Panc1 (cell line): ENCODE measurements at regions not wholly inside any gene's neighbourhood (a gene's known extent, or its start where the extent isn't known, plus 50 kb on each side); places are given as distances from the start of the nearest gene placed in this dataset.

ENCODE experiments used
- POLR2AphosphoS5 ChIP-seq: IDR thresholded peaks from 2 replicates; pipeline ENCODE4 v1.6.1; 2012; ENCODE audit warnings: mild to moderate bottlenecking, low read depth, low read length, moderate library complexity
- SIN3A ChIP-seq: IDR thresholded peaks from 2 replicates; pipeline ENCODE4 v1.6.1; 2012; ENCODE audit warnings: low read depth, mild to moderate bottlenecking, low read length, moderate library complexity, borderline replicate concordance; ENCODE audit not compliant: insufficient read depth
- TCF7L2 ChIP-seq: IDR thresholded peaks from 2 replicates; pipeline ENCODE4 v1.6.1; 2011; ENCODE audit warnings: mild to moderate bottlenecking, low read depth, low read length, inconsistent platforms
- TF ChIP-seq, protein P1 (sequence below): fragments of 450-650 bp; IDR thresholded peaks from 2 replicates; pipeline ENCODE4 v1.5.1; 2017; ENCODE audit warnings: mild to moderate bottlenecking
- TF ChIP-seq, protein P2 (sequence below), 2 experiments: IDR thresholded peaks; 2 replicates each; pipeline ENCODE4 v1.6.1; 2011 to 2012; ENCODE audit warnings: low read depth in 2 of 2, control low read depth in 1 of 2, low read length in 1 of 2, mild to moderate bottlenecking in 1 of 2, moderate library complexity in 1 of 2; ENCODE audit not compliant: insufficient read depth in 1 of 2

DNA sequence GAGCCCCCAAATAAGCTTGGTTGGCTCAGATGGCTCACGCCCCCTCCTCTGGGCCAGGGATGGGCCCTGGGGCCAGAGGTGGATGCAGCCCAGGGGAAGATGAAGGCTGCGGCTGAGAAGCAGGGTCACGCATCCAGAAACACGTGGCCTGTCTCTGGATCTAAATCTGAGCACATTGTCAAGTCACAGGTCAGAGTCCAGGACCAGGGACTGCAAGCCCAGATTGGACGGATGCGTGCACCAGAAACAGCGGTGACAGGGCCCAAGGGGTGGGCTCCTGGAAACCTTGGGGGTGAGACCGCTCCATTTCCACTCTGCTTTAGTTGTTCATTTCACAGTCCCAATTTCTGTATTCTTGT is 226.2 kb downstream of the ACKR3 start:
- TF ChIP-seq, protein P1, sequence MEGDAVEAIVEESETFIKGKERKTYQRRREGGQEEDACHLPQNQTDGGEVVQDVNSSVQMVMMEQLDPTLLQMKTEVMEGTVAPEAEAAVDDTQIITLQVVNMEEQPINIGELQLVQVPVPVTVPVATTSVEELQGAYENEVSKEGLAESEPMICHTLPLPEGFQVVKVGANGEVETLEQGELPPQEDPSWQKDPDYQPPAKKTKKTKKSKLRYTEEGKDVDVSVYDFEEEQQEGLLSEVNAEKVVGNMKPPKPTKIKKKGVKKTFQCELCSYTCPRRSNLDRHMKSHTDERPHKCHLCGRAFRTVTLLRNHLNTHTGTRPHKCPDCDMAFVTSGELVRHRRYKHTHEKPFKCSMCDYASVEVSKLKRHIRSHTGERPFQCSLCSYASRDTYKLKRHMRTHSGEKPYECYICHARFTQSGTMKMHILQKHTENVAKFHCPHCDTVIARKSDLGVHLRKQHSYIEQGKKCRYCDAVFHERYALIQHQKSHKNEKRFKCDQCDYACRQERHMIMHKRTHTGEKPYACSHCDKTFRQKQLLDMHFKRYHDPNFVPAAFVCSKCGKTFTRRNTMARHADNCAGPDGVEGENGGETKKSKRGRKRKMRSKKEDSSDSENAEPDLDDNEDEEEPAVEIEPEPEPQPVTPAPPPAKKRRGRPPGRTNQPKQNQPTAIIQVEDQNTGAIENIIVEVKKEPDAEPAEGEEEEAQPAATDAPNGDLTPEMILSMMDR = no peak
- TF ChIP-seq POLR2AphosphoS5 = no peak
- no peak for TF ChIP-seq TCF7L2
- TF ChIP-seq, protein P2, sequence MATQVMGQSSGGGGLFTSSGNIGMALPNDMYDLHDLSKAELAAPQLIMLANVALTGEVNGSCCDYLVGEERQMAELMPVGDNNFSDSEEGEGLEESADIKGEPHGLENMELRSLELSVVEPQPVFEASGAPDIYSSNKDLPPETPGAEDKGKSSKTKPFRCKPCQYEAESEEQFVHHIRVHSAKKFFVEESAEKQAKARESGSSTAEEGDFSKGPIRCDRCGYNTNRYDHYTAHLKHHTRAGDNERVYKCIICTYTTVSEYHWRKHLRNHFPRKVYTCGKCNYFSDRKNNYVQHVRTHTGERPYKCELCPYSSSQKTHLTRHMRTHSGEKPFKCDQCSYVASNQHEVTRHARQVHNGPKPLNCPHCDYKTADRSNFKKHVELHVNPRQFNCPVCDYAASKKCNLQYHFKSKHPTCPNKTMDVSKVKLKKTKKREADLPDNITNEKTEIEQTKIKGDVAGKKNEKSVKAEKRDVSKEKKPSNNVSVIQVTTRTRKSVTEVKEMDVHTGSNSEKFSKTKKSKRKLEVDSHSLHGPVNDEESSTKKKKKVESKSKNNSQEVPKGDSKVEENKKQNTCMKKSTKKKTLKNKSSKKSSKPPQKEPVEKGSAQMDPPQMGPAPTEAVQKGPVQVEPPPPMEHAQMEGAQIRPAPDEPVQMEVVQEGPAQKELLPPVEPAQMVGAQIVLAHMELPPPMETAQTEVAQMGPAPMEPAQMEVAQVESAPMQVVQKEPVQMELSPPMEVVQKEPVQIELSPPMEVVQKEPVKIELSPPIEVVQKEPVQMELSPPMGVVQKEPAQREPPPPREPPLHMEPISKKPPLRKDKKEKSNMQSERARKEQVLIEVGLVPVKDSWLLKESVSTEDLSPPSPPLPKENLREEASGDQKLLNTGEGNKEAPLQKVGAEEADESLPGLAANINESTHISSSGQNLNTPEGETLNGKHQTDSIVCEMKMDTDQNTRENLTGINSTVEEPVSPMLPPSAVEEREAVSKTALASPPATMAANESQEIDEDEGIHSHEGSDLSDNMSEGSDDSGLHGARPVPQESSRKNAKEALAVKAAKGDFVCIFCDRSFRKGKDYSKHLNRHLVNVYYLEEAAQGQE (IDR thresholded peaks at IDR 0.05; ENCODE audit: insufficient read depth in 1 of 2, low read depth in 2 of 2, low read length in 1 of 2) = no peak
- no peak for TF ChIP-seq SIN3A
